WTC11 (cell line): ENCODE measurements at regions not wholly inside any gene's neighbourhood (a gene's known extent, or its start where the extent isn't known, plus 50 kb on each side); places are given as distances from the start of the nearest gene placed in this dataset.
"Not testable (repeated sequence)": the region's sequence is repeated elsewhere in the genome, so short reads cannot be mapped to it uniquely, and the experiment has no call there.

Source experiments
- ATAC-seq: fragments of 200-7000 bp; cut with Tn5 transposase; 2 replicates; pipeline ENCODE4 v1.10.0; 2021; ENCODE audit warnings: mild to moderate bottlenecking, moderate library complexity
- CTCF ChIA-PET: fragments of 300-600 bp; sonication (Branson Sonifier 250); formaldehyde crosslinking; loops from one replicate; lab custom pipeline; 2021; ENCODE audit warnings: antibody characterized with exemption; lab: Charles Lee
- POLR2A ChIA-PET: fragments of 350-600 bp; sonication (Branson Sonifier 250); formaldehyde crosslinking; loops from one replicate; lab custom pipeline; 2021; ENCODE audit warnings: antibody characterized with exemption; lab: Charles Lee
- DNase-seq: peaks from one replicate; pipeline ENCODE4 v3.0.0; 2021; ENCODE audit warnings: low spot score
- H3K27ac Mint-ChIP-seq: 2 replicates; pipeline ENCODE4 v1.8.0; 2021; ENCODE audit warnings: mixed read lengths
- H3K27me3 Mint-ChIP-seq: 2 replicates; pipeline ENCODE4 v1.8.0; 2021; ENCODE audit warnings: low read depth, mild to moderate bottlenecking, moderate library complexity, mixed read lengths
- H3K36me3 Mint-ChIP-seq: 2 replicates; pipeline ENCODE4 v1.8.0; 2021; ENCODE audit warnings: mixed read lengths
- H3K4me1 Mint-ChIP-seq: 2 replicates; pipeline ENCODE4 v1.8.0; 2022; ENCODE audit warnings: mixed read lengths
- H3K4me3 Mint-ChIP-seq: 2 replicates; pipeline ENCODE4 v1.8.0; 2021; ENCODE audit warnings: mild to moderate bottlenecking, moderate library complexity, mixed read lengths
- H3K9me3 Mint-ChIP-seq: 2 replicates; pipeline ENCODE4 v1.8.0; 2021; ENCODE audit warnings: mixed read lengths
- ATF2 ChIP-seq: sonication (generic); formaldehyde crosslinking; IDR thresholded peaks from 2 replicates; pipeline ENCODE4 v1.8.1; 2022; ENCODE audit warnings: low read depth, missing genetic modification reagents, borderline replicate concordance
- ATF3 ChIP-seq: sonication (generic); formaldehyde crosslinking; conservative IDR thresholded peaks from 2 replicates; pipeline ENCODE4 v1.8.1; 2022; ENCODE audit warnings: mild to moderate bottlenecking, missing genetic modification reagents
- CREM ChIP-seq: sonication (generic); formaldehyde crosslinking; IDR thresholded peaks from 2 replicates; pipeline ENCODE4 v1.8.1; 2022; ENCODE audit warnings: mild to moderate bottlenecking, missing genetic modification reagents, moderate library complexity
- ERG ChIP-seq: fragments of 250-450 bp; sonication (Bioruptor Pico); IDR thresholded peaks from 2 replicates; pipeline ENCODE4 v1.8.0; 2021; ENCODE audit warnings: mild to moderate bottlenecking
- ESRRA ChIP-seq: sonication (generic); formaldehyde crosslinking; IDR thresholded peaks from 2 replicates; pipeline ENCODE4 v1.8.1; 2022; ENCODE audit warnings: mild to moderate bottlenecking, missing genetic modification reagents, borderline replicate concordance
- HMGA2 ChIP-seq: fragments of 250-450 bp; sonication (Bioruptor Pico); IDR thresholded peaks from 2 replicates; pipeline ENCODE4 v1.4.0; 2021; ENCODE audit warnings: mild to moderate bottlenecking, moderate library complexity
- IRF1 ChIP-seq: sonication (generic); formaldehyde crosslinking; IDR thresholded peaks from 2 replicates; pipeline ENCODE4 v1.8.0; 2023; ENCODE audit warnings: missing genetic modification reagents
- IRF2 ChIP-seq: sonication (generic); formaldehyde crosslinking; IDR thresholded peaks from 2 replicates; pipeline ENCODE4 v1.8.0; 2022; ENCODE audit warnings: low read depth, missing genetic modification reagents, borderline replicate concordance
- PRRX2 ChIP-seq: fragments of 250-450 bp; sonication (Bioruptor Pico); IDR thresholded peaks from 2 replicates; pipeline ENCODE4 v1.8.0; 2021; ENCODE audit warnings: mild to moderate bottlenecking
- RELA ChIP-seq: sonication (generic); formaldehyde crosslinking; IDR thresholded peaks from 2 replicates; pipeline ENCODE4 v1.8.1; 2022; ENCODE audit warnings: missing genetic modification reagents, mild to moderate bottlenecking, borderline replicate concordance
- SMAD3 ChIP-seq: sonication (generic); formaldehyde crosslinking; IDR thresholded peaks from 2 replicates; pipeline ENCODE4 v1.8.0; 2022; ENCODE audit warnings: missing genetic modification reagents, mild to moderate bottlenecking, borderline replicate concordance
- SMAD4 ChIP-seq: sonication (generic); formaldehyde crosslinking; IDR thresholded peaks from 2 replicates; pipeline ENCODE4 v1.8.0; 2022; ENCODE audit warnings: mild to moderate bottlenecking, missing genetic modification reagents
- SOX15 ChIP-seq: fragments of 250-450 bp; sonication (Bioruptor Pico); IDR thresholded peaks from 2 replicates; pipeline ENCODE4 v1.9.0; 2021; ENCODE audit warnings: mild to moderate bottlenecking
- TP53 ChIP-seq: sonication (generic); formaldehyde crosslinking; IDR thresholded peaks from 2 replicates; pipeline ENCODE4 v1.8.1; 2023; ENCODE audit warnings: mild to moderate bottlenecking, missing genetic modification reagents
- ZBTB21 ChIP-seq: sonication (generic); formaldehyde crosslinking; IDR thresholded peaks from 2 replicates; pipeline ENCODE4 v1.8.1; 2023; ENCODE audit warnings: mild to moderate bottlenecking, missing genetic modification reagents, borderline replicate concordance
- ZNF281 ChIP-seq: sonication (generic); formaldehyde crosslinking; IDR thresholded peaks from 2 replicates; pipeline ENCODE4 v1.8.0; 2023; ENCODE audit warnings: mild to moderate bottlenecking, missing genetic modification reagents
- ZNF425 ChIP-seq: fragments of 250-450 bp; sonication (Bioruptor Pico); conservative IDR thresholded peaks from 2 replicates; pipeline ENCODE4 v1.9.0; 2021; ENCODE audit warnings: mild to moderate bottlenecking

GRCh38 chr13:38072696-38073095 lies 203.1 kb upstream of the TRPC4 start:
- H3K36me3 Mint-ChIP-seq: peaks cover 3% of the 10 kb centered on the region
- TF ChIP-seq SOX15 (CRISPR knock-in tag): no peak
- TF ChIP-seq TP53 (CRISPR knock-in tag): no peak
- TF ChIP-seq IRF1: no peak
- TF ChIP-seq CREM (CRISPR knock-in tag): no peak
- TF ChIP-seq PRRX2: no peak
- TF ChIP-seq ZBTB21 (CRISPR knock-in tag): no peak
- no peak for TF ChIP-seq ESRRA (CRISPR knock-in tag)
- no peak for TF ChIP-seq RELA (CRISPR knock-in tag)
- no peak for TF ChIP-seq SMAD4
- TF ChIP-seq IRF2 (CRISPR knock-in tag): no peak
- TF ChIP-seq ERG (CRISPR knock-in tag): no peak
- TF ChIP-seq SMAD3 (CRISPR knock-in tag): no peak
- DNase-seq: no peak
- ChIA-PET POLR2A (no interaction called here), CTCF (interaction anchor here (1.5 kb wide), 1 partner anchor 202 kb away, joined by 4 read pairs; no protein-coding TSS in a partner anchor)
- H3K9me3 Mint-ChIP-seq: peaks cover 15% of the 10 kb centered on the region
- no peaks in the 10 kb centered on the region for H3K4me1 Mint-ChIP-seq
- H3K27ac Mint-ChIP-seq: no peak overlapping the region
- ATAC-seq: no peak
- H3K4me3 Mint-ChIP-seq: no peak overlapping the region
- H3K27me3 Mint-ChIP-seq: no peaks in the 10 kb centered on the region

- H3K27me3 Mint-ChIP-seq, H3K27ac Mint-ChIP-seq, POLR2A ChIA-PET, DNase-seq, H3K4me3 Mint-ChIP-seq: not testable (repeated sequence)
- peak; percentile 96 for TF ChIP-seq HMGA2 (CRISPR knock-in tag)
- TF ChIP-seq, all 79 proteins: peak for 1; not testable (repeated sequence) for 78
- CTCF ChIA-PET, ATAC-seq, H3K4me1 Mint-ChIP-seq: not testable (repeated sequence)
- peaks cover 20% of the 10 kb centered on the region for H3K9me3 Mint-ChIP-seq
- peaks cover 13% of the 10 kb centered on the region for H3K36me3 Mint-ChIP-seq
Observed at GRCh38 chr13:38071340-38071739, 201.8 kb upstream of the TRPC4 start.

- Mint-ChIP-seq H3K27me3 (no peaks in the 10 kb centered on the region), H3K4me3 (no peak overlapping the region), H3K9me3 (peaks cover 18% of the 10 kb centered on the region), H3K36me3 (no peaks in the 10 kb centered on the region), H3K4me1 (no peaks in the 10 kb centered on the region), H3K27ac (no peak overlapping the region)
- POLR2A ChIA-PET: no interaction called here
- DNase-seq (no peak), ATAC-seq (no peak)
- CTCF ChIA-PET: no interaction called here
- no peak for TF ChIP-seq SMAD3 (CRISPR knock-in tag)
- no peak for TF ChIP-seq ATF3 (CRISPR knock-in tag)
- TF ChIP-seq ZNF281 (CRISPR knock-in tag): no peak
- TF ChIP-seq ATF2: no peak
- TF ChIP-seq ZNF425 (CRISPR knock-in tag): no peak
Observed at GRCh38 chr13:38053896-38054295, 184.3 kb upstream of the TRPC4 start.
